ENCODE measurements at regions not wholly inside any gene's neighbourhood (a gene's known extent, or its start where the extent isn't known, plus 50 kb on each side); places are given as distances from the start of the nearest gene placed in this dataset.

- TF ChIP-seq CTCF (CRISPR knock-in tag; IDR thresholded peaks at IDR 0.05): no peak
- no peak for TF ChIP-seq STAT6 (CRISPR knock-in tag; IDR thresholded peaks at IDR 0.05; ENCODE audit: borderline replicate concordance)
- no peak for TF ChIP-seq MXD1 (CRISPR knock-in tag; IDR thresholded peaks at IDR 0.05)
- TF ChIP-seq POLR2A (IDR thresholded peaks at IDR 0.05; ENCODE audit: insufficient read depth in 1 of 2, low read depth in 2 of 2, low read length in 2 of 2): no peak
- no peak for TF ChIP-seq ZNF512 (CRISPR knock-in tag; IDR thresholded peaks at IDR 0.05)
- TF ChIP-seq CEBPZ (IDR thresholded peaks at IDR 0.05; ENCODE audit: low read length): no peak
- no peak for TF ChIP-seq ATF1 (CRISPR knock-in tag; IDR thresholded peaks at IDR 0.05)
- TF ChIP-seq SIN3B (IDR thresholded peaks at IDR 0.05; ENCODE audit: low read length): no peak
- no peak for TF ChIP-seq ZNF121 (CRISPR knock-in tag; IDR thresholded peaks at IDR 0.05)
- TF ChIP-seq PRDM15 (CRISPR knock-in tag; IDR thresholded peaks at IDR 0.05): no peak
- TF ChIP-seq REST (IDR thresholded peaks at IDR 0.05; ENCODE audit: borderline replicate concordance in 1 of 2, low read depth in 1 of 2, low read length in 2 of 2): no peak
- TF ChIP-seq PAF1 (CRISPR knock-in tag; IDR thresholded peaks at IDR 0.05): no peak
- TF ChIP-seq ZNF101 (CRISPR knock-in tag; IDR thresholded peaks at IDR 0.05; ENCODE audit: borderline replicate concordance, low read depth): no peak
These were observed 573.3 kb upstream of the TBL1XR1 start for GRCh38 chr3:177770383-177771230.
